B cell (primary cell): ENCODE measurements at regions not wholly inside any gene's neighbourhood (a gene's known extent, or its start where the extent isn't known, plus 50 kb on each side); places are given as distances from the start of the nearest gene placed in this dataset.

Experiments
- CTCF ChIP-seq: fragments of 200-600 bp; IDR thresholded peaks from one replicate; pipeline ENCODE4 v1.8.0; 2022; ENCODE audit warnings: antibody characterized with exemption, mild to moderate bottlenecking
- EZH2 ChIP-seq: IDR thresholded peaks from 2 replicates; pipeline ENCODE4 v1.6.1; 2012; ENCODE audit warnings: borderline replicate concordance, low read depth, mild to moderate bottlenecking, moderate library complexity, low read length; ENCODE audit not compliant: insufficient read depth, poor library complexity, severe bottlenecking

- no peak for TF ChIP-seq EZH2
- TF ChIP-seq CTCF = no peak
These were observed 184.0 kb downstream of the IBTK start for GRCh38 chr6:82063574-82063973.
